Spleen (tissue), 11 donors: ENCODE measurements at regions not wholly inside any gene's neighbourhood (a gene's known extent, or its start where the extent isn't known, plus 50 kb on each side); places are given as distances from the start of the nearest gene placed in this dataset.

ENCODE experiments used
- DNase-seq: peaks from one replicate; pipeline ENCODE4 v3.0.0-alpha.2; 2020
- H3K27ac ChIP-seq, 8 donors: fragments of 200-600 bp; sonication (generic) in 7 of 8; 1 replicate in 4 of 8; 2 replicates in 4 of 8; pipeline versions ENCODE4 v1.5.0 to v1.8.0; 2016 to 2021; ENCODE audit warnings: inconsistent platforms in 4 of 8, mild to moderate bottlenecking in 4 of 8, moderate library complexity in 1 of 8
- H3K27me3 ChIP-seq, 7 donors: fragments of 200-600 bp; sonication (generic) in 6 of 7; replicated peaks in 1 of 7; 1 replicate in 4 of 7; 2 replicates in 3 of 7; pipeline versions ENCODE4 v1.5.0 to v1.8.0; 2016 to 2021; ENCODE audit warnings: inconsistent platforms in 3 of 7, mild to moderate bottlenecking in 1 of 7
- H3K36me3 ChIP-seq, 6 donors: fragments of 200-600 bp; sonication (generic) in 5 of 6; 1 replicate in 4 of 6; 2 replicates in 2 of 6; pipeline versions ENCODE4 v1.5.0 to v1.8.0; 2016 to 2021; ENCODE audit warnings: inconsistent platforms in 2 of 6
- H3K4me1 ChIP-seq, 6 donors: fragments of 200-600 bp; sonication (generic) in 5 of 6; 1 replicate in 3 of 6; 2 replicates in 3 of 6; pipeline versions ENCODE4 v1.5.0 to v1.8.0; 2016 to 2021; ENCODE audit warnings: inconsistent platforms in 3 of 6
- H3K4me3 ChIP-seq, 8 donors: fragments of 200-600 bp; sonication (generic) in 7 of 8; 1 replicate in 4 of 8; 2 replicates in 4 of 8; pipeline versions ENCODE4 v1.5.0 to v1.8.0; 2016 to 2021; ENCODE audit warnings: inconsistent platforms in 4 of 8, mild to moderate bottlenecking in 4 of 8, moderate library complexity in 2 of 8
- H3K9me3 ChIP-seq, 8 donors: fragments of 200-600 bp; sonication (generic) in 7 of 8; 1 replicate in 4 of 8; 2 replicates in 4 of 8; pipeline versions ENCODE4 v1.5.0 to v1.8.0; 2016 to 2021; ENCODE audit warnings: inconsistent platforms in 4 of 8
- POLR2A ChIP-seq, 3 donors: fragments of 450-650 bp; IDR thresholded peaks; one replicate each; pipeline ENCODE4 v1.5.1; 2017; ENCODE audit warnings: antibody characterized with exemption in 3 of 3, mild to moderate bottlenecking in 1 of 3
- POLR2AphosphoS5 ChIP-seq, 3 donors: sonication (generic); formaldehyde crosslinking; IDR thresholded peaks; one replicate each; pipeline ENCODE4 v1.5.1; 2017; ENCODE audit warnings: antibody characterized with exemption in 3 of 3
- WGBS, 5 donors: extraction: QIAGEN DNeasy Blood & Tissue Kit in 3 of 5; methylation state at CpG; one replicate each; pipeline versions ENCODE4 v1.1.5 to v1.1.7; 2013 to 2018; 5-methylcytosine and 5-hydroxymethylcytosine counted together
- intact Hi-C: fragments of 100-400 bp; cut with DNase I; formaldehyde crosslinking; loops from one replicate; pipeline ENCODE4 v1.15.0; 2023; ENCODE audit warnings: low total_unique reads
- TF ChIP-seq, protein P1 (sequence below), 11 experiments: fragments of 200-600 bp in 7 of 11; fragments of 450-650 bp in 4 of 11; sonication (generic) in 4 of 11; IDR thresholded peaks in 8 of 11; conservative IDR thresholded peaks in 3 of 11; 1 replicate in 7 of 11; 2 replicates in 4 of 11; pipeline versions ENCODE4 v1.4.0 to v1.8.0; 2016 to 2021; ENCODE audit warnings: antibody characterized with exemption in 11 of 11, inconsistent platforms in 4 of 11, mild to moderate bottlenecking in 1 of 11
- donor health status: healthy with polysubstance abuse.
- donor health status: DM: no; HTN: no; CAD: no; lungs with moderate emphysema.
- donor health status: DM: no; HTN: no; CAD: no.
- donor health status: Bipolar disorder and iron deficiency.
- donor health status: healthy.
- donor health status: DM: no; HTN: no; CAD: no.
- donor health status: DM: yes; HTN: yes; CAD: no.

DNA sequence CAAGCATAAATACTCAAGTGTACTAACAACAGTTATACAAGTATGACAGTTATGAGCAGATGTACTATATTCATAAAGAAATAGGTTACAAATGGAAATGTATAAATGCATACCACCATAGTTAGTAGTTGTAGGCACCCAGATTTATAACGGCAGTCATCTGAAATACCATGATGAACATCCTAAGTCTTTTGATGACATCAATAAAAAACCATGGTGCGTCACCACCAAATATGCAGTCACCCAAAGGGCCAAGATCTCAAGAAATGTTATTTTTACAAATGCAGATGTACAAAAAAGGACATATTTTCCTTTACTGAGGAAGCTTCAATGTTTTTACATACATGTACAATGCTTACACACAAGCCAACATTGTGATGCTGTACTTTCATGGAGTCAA, 70.8 kb upstream of the XPA start:
- Histone ChIP-seq H3K4me3 (no peak overlapping the region), H3K27me3 (peaks cover 0 to 32% (median 5%) of the 10 kb centered on the region in 7 donors), H3K4me1 (no peaks in the 10 kb centered on the region), H3K9me3 (no peaks in the 10 kb centered on the region), H3K27ac (no peak overlapping the region), H3K36me3 (no peaks in the 10 kb centered on the region)
- intact Hi-C loops, result no loop called here
- WGBS, 5 donors, result 81 to 93% (median 89%) methylated on average over 2 of the region's 2 CpGs
- no peak for DNase-seq
- no peak for TF ChIP-seq POLR2AphosphoS5 (IDR thresholded peaks at IDR 0.05)
- TF ChIP-seq POLR2A (IDR thresholded peaks at IDR 0.05), result no peak
- TF ChIP-seq, protein P1, sequence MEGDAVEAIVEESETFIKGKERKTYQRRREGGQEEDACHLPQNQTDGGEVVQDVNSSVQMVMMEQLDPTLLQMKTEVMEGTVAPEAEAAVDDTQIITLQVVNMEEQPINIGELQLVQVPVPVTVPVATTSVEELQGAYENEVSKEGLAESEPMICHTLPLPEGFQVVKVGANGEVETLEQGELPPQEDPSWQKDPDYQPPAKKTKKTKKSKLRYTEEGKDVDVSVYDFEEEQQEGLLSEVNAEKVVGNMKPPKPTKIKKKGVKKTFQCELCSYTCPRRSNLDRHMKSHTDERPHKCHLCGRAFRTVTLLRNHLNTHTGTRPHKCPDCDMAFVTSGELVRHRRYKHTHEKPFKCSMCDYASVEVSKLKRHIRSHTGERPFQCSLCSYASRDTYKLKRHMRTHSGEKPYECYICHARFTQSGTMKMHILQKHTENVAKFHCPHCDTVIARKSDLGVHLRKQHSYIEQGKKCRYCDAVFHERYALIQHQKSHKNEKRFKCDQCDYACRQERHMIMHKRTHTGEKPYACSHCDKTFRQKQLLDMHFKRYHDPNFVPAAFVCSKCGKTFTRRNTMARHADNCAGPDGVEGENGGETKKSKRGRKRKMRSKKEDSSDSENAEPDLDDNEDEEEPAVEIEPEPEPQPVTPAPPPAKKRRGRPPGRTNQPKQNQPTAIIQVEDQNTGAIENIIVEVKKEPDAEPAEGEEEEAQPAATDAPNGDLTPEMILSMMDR (IDR thresholded peaks at IDR 0.05 in 8 of 11, conservative IDR thresholded peaks at IDR 0.05 in 3 of 11), result no peak

DNA sequence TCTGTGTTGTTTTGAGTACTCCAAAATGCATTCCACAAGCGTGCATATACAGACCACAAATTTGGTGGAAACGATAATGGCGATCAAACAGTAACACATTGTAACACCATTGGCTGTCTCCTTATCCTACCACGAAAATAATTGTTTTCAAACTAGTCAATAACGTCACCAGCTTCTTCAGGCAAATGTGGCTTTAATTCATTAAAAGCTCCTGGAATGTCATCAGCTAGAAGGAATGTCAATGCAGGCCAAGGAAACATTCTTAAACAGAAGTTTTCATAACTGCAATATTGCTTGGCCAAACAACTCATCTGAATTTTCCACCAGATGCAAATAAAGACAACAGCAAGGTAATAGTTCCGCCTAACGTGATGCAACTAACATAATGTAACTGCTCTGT, 71.6 kb upstream of the XPA start:
- Histone ChIP-seq H3K27me3 (peaks cover 0 to 37% (median under 1%) of the 10 kb centered on the region in 7 donors), H3K36me3 (no peaks in the 10 kb centered on the region), H3K27ac (no peak overlapping the region), H3K4me3 (no peak overlapping the region), H3K9me3 (no peaks in the 10 kb centered on the region), H3K4me1 (no peaks in the 10 kb centered on the region)
- 79 to 90% (median 83%) methylated on average over 7 of the region's 7 CpGs for WGBS, 5 donors
- intact Hi-C loops, result no loop called here
- TF ChIP-seq POLR2AphosphoS5 (IDR thresholded peaks at IDR 0.05) (no peak), POLR2A (IDR thresholded peaks at IDR 0.05) (no peak)
- TF ChIP-seq, protein P1 (IDR thresholded peaks at IDR 0.05 in 8 of 11, conservative IDR thresholded peaks at IDR 0.05 in 3 of 11), result no peak
- DNase-seq, result no peak

DNA sequence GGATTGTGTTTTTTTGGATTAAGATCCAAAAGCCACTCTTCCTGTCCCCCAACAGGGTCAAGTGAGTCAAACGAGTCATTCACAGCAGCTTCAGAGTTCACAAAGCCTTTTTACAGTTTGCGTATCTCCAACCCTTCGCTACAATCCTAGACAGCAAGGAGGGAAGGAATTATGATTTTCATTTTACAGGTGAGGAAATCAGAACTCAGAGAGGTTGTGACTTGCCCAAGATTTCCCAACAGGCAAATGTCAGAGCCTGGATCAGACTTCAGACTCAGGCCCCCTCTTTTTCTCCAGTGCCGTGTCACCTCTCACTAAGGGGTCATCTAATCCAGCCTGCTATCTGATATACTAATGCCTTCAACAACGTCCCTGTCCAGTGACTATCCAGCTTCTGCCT, 72.1 kb upstream of the XPA start:
- 54 to 74% (median 61%) methylated on average over 5 of the region's 5 CpGs for WGBS, 5 donors
- no peak overlapping the region for H3K4me3 ChIP-seq
- H3K4me1 ChIP-seq, result no peaks in the 10 kb centered on the region
- TF ChIP-seq, protein P1 (IDR thresholded peaks at IDR 0.05 in 8 of 11, conservative IDR thresholded peaks at IDR 0.05 in 3 of 11), result no peak
- TF ChIP-seq POLR2AphosphoS5 (IDR thresholded peaks at IDR 0.05), result no peak
- no peak for TF ChIP-seq POLR2A (IDR thresholded peaks at IDR 0.05)
- H3K27me3 ChIP-seq, result peaks cover 0 to 39% (median 0%) of the 10 kb centered on the region in 7 donors
- DNase-seq, result no peak
- intact Hi-C loops, result no loop called here
- H3K9me3 ChIP-seq, result no peaks in the 10 kb centered on the region
- no peaks in the 10 kb centered on the region for H3K36me3 ChIP-seq
- H3K27ac ChIP-seq, result no peak overlapping the region

DNA sequence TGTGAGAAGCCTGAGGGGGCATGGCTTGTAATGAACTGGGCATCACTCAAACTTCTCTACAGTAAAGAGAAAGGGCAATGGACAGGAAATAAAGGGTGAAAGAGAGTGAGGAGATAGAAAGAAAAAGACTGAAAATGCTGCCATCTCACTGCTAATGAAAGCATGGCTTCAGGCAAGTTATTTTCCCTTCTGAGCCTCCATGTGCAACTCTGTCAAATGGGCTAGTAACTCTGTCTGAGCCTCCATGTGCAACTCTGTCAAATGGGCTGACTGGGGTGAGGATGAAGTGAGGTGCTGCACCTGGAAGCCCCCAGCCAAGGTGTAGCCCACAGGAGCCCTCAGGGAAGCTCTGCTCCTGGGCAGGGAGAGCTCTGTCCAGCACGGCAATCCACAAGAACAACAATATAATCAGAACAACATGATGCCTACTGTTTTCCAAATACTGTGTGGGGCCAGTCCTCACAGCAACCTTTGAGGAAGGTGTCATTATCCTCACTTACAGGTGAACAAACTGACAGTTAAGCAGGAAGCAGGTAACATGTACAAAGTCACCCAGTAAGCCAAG, 73.8 kb upstream of the XPA start:
- TF ChIP-seq POLR2AphosphoS5 (IDR thresholded peaks at IDR 0.05) (no peak), POLR2A (IDR thresholded peaks at IDR 0.05) (no peak)
- TF ChIP-seq, protein P1 (IDR thresholded peaks at IDR 0.05 in 8 of 11, conservative IDR thresholded peaks at IDR 0.05 in 3 of 11), result no peak
- H3K27ac ChIP-seq, result no peak overlapping the region
- no peaks in the 10 kb centered on the region for H3K36me3 ChIP-seq
- intact Hi-C loops, result no loop called here
- 57 to 78% (median 75%) methylated on average over 1 of the region's 1 CpG for WGBS, 5 donors
- H3K4me3 ChIP-seq, result no peak overlapping the region
- peaks cover 0 to 39% (median 0%) of the 10 kb centered on the region in 7 donors for H3K27me3 ChIP-seq
- H3K9me3 ChIP-seq, result no peaks in the 10 kb centered on the region
- no peaks in the 10 kb centered on the region for H3K4me1 ChIP-seq
- DNase-seq, result no peak
